GM21367 (cell line): ENCODE measurements at regions not wholly inside any gene's neighbourhood (a gene's known extent, or its start where the extent isn't known, plus 50 kb on each side); places are given as distances from the start of the nearest gene placed in this dataset.

ENCODE experiments used
- ATAC-seq: cut with Tn5 transposase; IDR thresholded peaks from one replicate; pipeline ENCODE4 v1.9.1; 2021; ENCODE audit not compliant: unreplicated experiment

DNA sequence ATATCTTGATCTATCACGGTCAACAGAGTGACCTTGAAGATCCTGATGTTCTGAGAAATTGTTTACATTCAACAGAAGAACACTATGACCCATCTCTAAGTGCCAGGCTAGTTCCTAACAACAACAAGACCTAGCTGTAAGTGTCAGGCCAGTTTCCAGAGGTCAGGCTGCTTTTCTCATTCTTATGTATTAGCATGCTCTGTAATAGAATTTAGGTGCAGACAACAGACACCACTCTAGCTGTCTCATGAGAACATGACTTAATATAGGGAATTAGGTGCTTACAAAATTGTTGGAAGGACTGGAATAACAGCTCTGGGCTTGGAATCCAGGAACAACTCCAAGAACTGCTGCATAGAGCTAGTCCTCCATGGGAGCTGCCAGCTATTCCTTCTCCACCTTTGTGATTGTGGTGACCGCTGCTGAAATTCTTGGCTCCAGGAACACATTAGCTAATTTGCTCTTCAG, 138.7 kb downstream of the SNX18 start:
- no peak for ATAC-seq

DNA sequence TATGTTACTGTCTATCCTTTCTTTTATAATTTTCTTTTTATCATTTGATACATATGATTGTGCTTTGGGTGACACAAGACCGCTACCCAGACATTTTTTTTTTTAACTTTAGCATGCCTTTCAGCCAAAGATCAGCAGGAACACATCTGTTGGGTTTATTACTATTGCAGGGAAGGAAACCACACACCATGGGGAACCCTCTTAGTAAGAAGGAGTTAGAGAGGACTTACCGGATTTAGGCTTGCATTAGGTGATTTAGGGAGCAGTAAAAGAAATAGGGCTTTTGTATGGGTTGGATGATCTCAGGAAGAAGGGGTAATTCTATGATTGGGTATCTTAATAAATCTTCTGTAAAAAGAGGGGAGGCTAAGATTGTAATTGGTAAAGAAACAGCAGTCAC, 138.2 kb downstream of the SNX18 start:
- ATAC-seq = no peak

DNA sequence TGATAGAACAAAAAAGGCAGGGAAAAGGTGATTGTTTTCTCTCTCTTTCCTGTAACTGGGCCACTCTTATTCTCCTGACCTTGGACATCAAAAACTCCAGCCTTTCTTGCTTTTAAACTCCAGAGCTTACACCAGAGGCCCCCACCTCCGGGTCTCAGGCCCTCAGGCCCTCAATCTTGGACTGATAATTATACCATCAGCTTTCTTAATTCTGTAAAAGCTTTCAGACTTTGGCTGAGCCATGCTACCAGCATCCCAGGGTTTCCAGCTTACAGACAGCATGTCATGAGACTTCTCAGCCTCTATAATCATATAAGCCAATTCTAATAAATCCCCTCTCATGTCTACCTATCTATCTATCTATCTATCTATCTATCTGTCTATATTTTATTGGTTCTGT, 137.7 kb downstream of the SNX18 start:
- ATAC-seq = no peak

DNA sequence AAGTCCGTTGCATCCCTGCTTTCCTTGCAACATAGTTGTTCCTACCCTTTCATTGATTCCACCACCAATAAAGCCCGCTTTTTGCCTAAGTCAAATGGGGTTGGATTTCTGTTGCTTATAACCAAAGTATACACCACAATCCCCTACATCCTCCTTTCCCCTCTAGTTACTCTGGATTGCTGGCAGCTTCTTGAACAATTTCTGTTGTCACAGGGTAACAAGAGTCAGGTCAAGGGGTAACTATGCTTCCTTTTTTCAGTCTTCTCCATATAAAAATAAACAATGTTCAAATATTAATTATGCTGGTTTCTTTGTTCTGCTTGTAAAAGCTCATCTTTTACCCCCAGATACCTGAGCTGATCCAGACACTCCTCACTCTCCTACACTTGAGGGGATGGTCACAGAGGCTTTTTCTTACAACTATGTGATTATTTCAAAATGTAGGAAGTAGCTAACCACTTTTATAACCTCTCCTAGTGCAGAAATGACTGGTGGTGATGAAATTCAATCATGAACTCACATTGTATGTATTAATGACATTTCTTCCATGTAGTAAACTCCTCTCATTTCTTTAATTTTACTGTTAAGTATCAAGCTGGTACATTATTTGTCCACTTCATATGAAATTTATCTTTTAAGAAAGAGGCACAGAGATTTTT, 136.5 kb downstream of the SNX18 start:
- ATAC-seq = no peak

DNA sequence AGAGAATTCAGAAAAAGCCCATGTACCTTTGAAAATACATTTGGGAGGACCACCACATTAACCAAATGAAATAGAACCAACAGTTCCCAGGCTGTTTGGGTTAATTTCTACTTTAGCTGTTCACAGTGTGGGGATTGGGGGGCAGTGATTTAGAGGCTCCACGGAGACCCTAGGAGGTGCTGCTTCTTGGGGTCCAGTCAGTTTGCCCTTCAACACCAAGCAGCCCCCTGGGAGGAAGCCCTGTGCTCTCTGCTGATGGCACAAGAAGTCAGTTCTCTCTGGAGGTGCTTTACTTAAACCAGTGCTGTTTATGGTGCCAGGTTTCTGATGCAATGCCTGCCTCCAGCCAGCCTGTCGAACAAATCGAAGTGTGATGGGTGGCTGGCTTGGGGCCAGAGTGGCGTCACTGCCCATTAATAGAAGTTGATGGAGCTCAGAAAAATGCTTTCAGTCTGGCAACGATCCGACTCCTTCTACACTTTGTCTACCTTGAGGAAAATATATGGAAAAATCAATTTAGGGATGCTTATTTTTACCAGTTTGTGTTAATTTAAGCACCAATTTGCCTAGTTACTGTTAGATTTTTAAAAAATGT, 134.0 kb downstream of the SNX18 start:
- no peak for ATAC-seq

DNA sequence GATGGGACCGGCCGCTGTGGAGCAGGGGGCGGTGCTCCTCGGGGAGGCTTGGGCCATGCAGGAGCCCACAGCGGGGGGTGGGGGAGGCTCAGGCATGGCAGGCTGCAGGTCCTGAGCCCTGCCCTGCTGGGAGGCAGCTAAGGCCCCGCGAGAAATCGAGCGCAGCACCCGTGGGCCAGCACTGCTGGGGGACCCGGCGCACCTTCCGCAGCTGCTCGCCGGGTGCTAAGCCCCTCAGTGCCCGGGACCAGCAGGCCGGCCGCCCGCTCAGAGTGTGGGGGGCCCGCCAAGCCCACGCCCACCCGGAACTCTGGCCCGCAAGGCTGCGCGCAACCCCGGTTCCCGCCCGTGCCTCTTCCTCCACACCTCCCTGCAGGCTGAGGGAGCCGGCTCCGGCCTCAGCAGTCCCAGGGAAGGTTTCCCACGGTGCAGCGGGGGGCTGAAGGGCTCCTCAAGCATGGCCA, 131.5 kb downstream of the SNX18 start:
- ATAC-seq = no peak

DNA sequence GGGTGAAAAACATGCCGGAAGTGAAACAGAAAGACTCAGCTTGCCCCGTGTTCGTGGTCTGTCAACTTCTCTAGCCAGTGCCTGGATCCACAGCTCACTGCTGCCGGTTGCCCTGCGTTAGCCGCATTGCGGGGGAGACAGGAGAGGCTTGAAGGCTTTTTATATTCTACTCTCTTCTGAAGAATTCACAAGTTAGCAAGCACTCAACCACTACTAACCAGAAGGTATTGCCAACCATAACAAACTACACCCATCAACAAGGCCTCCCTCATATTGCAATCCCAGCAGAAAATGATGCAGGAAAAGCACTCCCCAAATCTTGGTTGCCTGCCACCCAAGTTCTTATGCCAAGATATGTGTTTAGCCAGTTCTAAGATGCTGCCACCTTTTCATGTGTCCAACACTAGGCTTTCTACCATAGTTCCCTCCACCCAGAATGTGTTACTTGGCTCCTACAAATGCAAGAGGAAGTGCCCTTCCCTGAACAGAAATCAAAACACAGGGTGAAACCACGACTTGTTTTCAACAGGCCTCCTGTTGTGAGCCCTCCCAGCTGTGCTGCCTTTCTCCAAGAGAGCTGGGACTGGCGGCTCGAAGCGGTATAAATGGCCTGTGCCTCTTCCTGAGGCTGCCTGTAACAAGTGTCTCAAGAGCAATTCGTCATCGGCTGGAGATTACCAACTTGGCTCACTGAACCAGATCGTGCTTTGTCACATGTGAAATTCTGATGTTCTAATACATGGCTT, 129.0 kb downstream of the SNX18 start:
- ATAC-seq = peak; percentile 87

DNA sequence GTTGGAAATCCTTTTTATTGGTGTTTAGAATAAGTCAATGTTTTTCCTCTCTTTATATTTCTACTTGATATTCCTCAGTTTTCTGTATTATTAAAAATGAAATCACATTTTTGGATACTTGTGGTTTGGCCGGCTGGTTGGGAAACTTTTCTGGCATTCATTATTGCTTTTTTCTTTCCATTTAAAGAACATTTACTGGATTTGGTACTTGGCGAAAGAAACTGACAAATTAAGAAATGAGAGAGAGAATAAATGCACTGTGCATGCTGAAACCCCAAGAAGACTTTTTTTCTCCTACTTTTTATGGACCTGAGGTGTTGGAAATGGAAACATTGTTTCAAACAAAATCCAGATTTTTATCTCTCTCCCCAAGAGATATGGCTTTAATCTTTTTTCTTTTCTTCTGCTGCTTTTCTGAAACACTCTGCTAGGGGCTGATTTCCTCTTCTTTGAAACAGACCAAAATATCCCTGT, 128.4 kb downstream of the SNX18 start:
- no peak for ATAC-seq

DNA sequence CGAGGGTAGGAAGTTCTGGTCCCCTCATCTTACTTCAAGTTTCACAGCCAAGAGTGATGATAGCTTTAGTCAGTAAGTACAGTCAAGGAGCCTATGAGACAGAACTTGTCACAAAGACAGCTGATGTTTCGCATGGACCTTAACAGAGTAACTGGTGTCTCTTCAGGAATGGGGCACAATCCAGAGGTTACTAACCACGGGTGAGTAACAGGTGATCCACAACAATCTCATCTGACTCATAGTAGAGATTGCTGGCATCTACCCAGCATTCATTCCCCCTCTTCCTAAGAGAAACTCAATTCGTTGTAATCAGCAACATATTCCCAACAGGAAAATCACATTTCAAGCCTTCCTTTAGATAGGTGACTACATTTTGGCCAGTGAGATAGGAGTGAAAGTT, 126.7 kb downstream of the SNX18 start:
- ATAC-seq = no peak

DNA sequence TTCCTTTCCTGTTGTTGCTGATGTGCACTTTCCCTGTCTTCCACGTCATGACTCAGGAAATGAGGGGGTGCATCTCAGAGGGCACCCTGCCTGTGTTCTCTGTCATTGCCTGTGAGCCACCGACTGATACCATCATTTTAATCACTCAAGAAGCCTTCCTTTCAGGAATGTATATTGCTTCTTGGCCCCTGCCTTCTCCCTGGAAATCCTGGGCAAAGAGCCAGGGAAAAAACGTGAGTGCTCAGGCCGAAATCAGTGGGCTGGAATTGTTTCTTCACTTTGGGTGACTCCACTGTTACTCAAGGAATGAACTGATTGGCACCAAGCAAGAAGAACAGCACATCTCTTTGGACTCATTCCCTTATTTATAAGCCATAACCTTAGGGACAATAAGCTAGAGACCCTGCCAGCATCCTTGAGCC, 126.1 kb downstream of the SNX18 start:
- ATAC-seq = no peak

DNA sequence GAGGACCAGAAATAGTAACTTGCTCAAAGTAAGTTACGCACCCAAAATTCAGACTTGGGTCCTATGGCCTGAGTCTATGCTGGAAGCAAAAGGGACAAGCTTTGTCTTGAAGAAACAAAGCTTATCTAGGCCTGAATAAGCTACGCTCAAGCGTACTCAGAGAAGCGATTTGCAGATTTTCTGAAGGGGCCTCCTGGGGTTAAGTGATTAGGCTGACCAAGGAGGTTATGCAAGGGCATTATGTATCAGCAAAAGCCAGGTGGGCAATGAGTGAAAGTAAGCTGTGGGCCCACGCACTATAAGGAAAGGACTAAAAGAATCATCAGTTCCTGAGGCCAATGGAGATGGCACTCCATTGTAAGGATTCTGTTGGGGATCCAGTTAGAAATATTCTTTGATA, 122.1 kb downstream of the SNX18 start:
- no peak for ATAC-seq

DNA sequence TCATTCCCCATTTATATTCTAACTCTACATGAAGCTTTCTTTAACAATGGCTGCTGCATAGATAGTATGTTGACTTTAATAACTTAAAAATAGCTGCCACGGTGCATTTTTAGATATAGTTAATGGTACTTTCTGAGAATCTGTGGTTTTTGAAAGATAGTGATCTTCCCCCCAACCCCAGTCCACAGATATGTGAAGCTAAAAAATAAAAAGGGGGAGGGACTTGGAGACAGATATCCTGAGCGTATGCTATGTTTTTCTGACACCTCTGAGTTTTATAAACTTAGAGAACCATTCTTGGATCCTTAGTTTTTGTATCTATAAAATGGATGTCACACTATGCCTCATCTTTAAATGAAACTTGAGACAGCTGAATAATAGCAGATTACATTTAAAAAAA, 120.5 kb downstream of the SNX18 start:
- ATAC-seq = no peak

DNA sequence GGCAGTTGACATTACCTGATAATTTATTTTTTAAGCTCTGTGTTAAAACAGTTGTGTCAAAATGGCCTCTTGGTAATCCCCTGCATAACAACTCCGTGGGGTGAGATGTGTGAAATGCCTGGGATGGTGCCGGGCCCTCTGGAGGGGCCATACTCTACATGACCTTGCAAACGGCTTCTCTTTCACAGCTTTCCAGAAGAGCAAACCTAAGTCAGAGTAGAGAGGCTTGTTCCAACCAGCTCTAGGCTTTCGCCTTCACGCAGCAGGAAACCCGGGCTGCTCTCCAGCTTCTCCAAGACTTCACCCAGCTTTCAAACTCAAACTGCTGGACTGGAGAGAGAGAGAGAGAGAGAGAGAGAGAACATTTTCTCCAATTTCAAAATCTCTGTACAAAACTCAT, 120.1 kb downstream of the SNX18 start:
- ATAC-seq = no peak

DNA sequence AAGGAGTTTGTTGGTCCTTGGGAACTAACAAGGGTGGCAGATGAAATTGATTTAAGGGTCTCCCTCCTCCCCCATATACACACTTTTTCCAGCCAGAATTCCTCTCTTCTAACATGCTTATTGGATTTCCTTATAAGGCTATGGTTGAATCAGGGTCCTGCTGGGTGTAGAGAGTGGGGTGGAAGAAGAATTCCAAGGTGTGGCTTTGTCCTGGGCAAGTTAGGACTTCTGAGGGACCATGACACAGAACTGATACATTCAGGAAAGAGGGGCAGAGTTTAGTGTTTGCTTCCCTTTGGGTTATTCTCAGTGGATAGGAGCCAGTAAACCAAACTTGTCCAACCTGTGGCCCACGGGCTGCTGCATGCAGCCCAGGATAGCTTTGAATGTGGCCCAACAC, 116.5 kb downstream of the SNX18 start:
- no peak for ATAC-seq

DNA sequence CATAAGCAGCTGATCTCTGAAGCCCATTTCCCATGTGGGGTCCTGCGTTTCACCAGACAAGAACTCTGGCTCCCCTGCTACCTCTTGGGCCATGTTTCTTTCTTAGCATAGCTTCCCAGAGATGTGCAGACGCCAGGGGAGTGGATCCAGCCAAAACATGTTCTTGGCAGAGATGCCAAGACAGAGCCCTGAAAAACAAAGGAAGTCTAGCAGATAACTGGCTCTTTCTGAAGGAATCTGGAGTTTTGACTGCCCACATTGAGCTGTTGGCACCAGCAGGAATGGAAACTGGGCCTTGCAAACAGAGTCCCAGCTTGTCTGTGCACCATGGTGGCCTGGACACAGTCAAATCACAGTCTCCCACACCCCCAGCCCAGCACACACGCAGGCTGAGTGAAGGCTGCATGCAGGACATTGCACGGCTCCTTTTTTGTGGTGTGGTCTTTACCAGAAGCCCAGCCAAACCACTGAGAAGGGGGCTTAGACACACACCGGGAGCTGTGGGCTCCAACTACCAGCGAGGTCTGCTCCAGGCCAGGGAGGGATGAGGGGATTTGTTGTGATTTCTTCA, 114.7 kb downstream of the SNX18 start:
- ATAC-seq = no peak

DNA sequence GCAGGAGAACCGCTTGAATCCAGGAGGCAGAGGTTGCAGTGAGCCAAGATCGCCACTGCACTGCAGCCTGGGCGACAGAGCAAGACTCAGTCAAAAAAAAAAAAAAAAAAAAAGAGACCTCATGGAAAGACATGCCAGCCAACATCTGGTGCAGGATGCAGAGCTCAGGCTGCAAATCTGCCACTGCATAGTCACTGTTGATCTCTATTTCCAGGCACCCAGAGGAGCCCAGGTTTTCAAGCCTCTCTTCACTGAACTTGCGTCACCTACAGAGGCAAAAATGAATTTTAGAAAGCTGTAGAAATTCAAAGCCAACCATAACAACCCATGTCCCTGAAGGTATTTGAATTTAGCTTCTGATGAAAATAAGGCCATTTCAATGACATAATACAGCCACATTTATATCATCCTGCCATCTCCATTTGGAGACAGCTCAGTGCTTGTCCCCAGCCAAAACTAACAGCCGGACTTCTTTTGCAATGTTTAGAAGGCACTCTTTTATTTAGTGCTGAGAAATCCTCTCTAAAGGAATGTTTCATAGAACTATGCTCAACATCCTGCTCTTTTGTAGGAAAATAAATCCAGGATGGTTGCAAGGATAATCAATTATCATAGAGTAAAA, 113.3 kb downstream of the SNX18 start:
- no peak for ATAC-seq

DNA sequence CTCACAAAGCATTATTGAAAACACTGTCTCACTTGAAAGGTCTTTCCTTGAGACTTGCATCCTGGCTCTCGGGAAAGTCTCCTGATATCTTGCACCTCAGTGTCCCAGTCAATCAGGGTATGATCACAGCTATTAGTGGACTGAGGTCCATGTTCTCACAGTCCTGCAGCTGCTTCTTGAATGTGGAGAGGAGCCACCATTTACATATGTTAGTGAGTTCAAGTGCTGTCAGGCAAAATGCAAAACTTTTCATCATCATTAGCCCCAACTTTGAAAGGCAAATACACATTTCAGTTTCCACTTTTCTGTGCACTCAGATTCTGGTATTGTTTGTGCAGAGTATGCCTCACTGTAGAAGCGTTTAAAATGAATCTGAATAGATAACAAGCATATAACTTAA, 111.6 kb downstream of the SNX18 start:
- no peak for ATAC-seq

DNA sequence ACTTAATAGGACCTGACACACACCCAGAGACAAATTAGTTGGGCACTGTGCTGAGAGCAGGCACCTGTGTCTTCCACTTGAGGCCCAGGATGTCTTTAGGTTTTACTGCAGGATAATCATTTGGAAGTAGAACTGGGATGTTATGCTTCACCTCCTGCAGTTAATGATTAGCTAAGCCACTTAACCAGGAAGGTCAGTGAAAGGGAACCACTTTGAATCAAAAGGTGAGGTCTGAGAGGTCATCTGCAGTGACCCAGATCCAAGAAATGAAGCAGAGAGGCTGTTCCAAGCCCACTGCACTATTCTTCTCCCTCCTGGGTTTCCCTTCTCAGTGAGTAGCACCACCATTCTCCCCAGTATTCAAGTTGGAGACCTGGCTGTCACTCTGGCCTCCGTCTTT, 110.5 kb downstream of the SNX18 start:
- no peak for ATAC-seq

DNA sequence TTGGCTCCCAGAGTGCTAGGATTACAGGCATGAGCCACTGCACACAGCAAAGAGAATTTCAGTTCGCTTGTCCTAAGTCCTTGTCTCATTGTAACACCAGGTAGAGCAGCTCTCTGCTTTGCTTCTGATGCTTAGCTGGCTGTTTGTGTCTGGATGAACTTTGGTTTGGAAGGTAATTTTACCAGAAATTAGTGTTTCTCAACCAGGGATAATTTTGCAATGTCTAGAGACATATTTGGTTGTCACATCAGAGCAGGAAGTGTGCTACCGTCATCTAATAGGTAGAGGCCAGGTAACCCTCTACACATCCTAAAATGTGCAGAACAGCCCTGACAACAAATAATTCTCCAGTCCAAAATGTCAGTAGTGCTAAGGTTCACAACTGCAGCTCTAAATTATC, 108.8 kb downstream of the SNX18 start:
- ATAC-seq = no peak

DNA sequence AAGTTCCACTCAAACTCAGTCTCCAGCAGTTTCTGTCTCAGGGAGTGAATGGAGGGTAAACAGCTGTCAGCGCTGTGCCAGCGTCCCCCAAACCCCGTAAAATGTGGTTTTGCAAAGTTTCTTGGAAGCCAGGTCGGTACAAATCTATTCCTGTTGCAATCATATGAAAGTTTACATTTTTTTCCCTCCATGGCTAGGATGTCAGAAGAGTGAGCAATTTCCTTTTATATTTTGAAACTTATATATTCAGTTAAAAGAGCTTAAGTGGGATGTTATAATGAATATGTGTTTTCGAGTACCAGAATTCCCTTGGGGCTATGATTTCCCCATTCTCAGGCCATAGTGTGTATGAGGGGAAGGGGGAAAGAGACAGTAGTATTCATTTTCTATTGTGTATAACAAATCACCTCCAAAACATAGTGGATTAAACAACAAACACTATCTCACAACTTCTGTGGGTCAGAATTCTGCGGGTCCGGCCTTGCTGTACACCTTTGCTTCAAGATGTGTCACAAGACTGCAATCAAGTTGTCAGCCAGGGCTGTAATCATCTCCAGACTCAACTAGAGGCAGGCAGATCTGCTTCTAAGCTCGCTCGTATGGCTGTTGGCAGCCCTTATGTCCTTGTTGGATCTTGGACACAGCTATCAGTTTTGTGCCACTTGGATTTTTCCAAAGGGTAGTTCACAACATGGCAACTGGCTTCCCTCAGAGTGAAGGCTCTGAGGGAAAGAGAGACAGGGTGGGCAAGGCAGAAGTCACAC, 107.4 kb downstream of the SNX18 start:
- no peak for ATAC-seq

DNA sequence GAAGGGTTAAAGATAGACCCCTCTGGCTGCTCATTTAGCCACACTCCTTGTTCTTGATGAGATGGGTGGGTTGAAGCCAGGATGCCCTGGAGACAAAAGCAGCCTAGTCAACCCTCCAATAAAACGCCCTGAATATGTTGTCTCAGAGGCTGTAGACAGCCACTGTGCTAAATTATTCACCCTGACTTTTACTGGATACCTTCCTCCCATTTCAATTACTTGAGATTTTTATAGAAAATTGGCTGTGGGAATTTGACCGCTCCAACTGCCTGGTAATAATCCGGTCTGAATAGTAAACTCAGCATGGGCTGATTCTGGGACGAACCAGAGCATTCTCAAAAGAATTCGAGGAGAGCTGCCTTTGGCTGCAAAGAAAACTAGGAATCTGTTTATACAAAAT, 104.2 kb downstream of the SNX18 start:
- no peak for ATAC-seq
